HuH-7.5 (cell line): ENCODE measurements at regions not wholly inside any gene's neighbourhood (a gene's known extent, or its start where the extent isn't known, plus 50 kb on each side); places are given as distances from the start of the nearest gene placed in this dataset.
A peak's percentile ranks its signal among the peaks of the same experiment; 100 is the strongest.

Source experiments
- DNase-seq: peaks from one replicate; pipeline ENCODE4 v3.0.0; 2011; ENCODE audit warnings: low spot score

DNA sequence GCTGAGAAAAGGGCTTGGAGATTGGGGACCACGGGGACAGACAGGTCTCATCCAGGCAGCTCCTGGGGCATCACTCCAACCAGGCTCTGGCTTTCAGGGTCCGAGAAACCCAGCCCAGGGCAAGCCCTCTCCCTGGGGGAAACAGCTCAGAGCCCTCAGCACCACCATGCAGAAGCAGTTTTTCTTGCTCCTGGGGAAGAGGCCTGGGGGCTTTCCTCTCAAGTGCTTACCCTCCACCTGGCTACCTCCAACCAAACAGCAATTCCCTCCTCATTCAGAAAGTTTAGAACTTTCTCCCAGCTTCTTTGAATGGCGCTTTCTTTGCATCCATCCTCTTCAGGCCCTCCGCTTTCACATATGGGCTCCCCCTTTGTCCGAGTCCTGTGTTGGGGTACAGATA lies 110.4 kb upstream of the PHACTR3 start:
- DNase-seq, result no peak

DNA sequence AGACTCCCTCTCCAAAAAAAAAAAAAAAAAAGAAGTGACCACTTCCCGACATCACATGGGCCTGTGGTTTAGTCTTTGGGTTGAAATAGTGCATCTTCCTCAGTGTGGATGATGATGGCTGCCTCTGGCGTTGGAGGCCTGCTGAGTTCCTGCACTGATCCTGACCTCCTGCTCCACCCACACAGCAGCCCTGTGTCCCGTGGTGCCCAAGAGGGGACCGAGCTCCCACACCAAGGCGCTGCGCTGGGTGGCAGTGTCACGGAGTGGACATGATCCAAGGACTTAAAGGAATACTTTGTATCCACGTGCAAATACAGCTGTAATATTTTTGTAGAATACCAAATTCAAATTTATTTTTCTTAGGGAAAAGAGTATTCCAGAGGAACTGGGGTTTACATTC lies 109.2 kb upstream of the PHACTR3 start:
- no peak for DNase-seq

- DNase-seq, result peak; percentile 74
These were observed 108.3 kb upstream of the PHACTR3 start for GRCh38 chr20:59495894-59496510.

DNA sequence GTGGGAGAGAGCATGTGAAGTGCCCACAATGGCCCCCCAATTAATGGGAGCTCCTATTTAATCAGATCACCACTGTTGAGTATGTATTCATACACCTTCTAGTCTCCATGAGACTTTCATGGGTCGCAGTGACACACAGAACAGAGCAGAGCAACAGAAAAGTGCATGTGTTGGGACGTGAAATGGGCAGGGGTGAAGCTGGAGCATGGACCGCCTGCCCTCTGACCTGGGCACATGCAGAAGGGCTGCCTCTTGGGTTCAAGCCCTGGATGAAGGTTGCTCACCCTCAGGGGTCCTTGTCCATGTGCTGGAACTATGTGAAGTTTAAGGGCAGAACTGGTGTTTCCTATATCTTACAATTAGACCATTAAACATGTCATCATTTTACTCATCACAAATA lies 106.0 kb upstream of the PHACTR3 start:
- DNase-seq, result no peak

DNA sequence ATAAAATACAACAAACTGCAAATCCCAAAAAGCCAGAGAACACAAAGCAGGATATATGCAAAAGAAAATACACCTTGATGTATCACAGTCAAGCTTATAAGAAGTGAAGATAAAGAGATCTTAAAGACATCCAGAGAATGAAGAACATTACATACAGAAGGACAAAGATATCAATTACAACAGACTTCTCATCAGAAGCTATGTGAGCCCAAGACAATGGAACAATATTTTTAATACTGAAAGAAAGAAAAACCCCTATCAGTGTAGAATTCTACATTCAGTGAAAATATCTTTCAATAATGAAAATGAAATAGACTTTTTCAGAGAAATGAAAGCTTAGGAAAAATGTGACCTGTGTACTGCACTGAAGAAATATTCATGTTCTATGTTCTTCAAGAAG lies 104.5 kb upstream of the PHACTR3 start:
- no peak for DNase-seq

GRCh38 chr20:59508729-59509128 lies 95.6 kb upstream of the PHACTR3 start:
- DNase-seq, result no peak

DNA sequence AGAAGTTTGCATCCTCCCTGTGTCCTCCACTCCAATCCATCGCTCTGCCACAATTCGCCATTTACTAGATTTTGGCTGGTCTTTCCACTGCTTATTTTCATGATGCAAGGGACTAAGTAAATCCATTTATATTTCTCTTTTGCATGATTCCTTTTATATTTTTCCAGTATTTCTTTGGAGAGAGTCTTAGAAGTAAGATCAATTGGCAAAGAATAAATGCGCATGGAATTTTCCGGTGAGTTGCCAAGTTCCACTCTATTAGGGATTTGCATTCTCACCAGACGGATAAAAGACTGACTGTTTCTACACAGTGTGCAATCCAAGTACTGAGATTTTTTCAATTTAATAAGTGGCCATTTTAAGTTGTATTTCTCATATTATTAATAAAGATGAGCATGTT lies 91.7 kb upstream of the PHACTR3 start:
- no peak for DNase-seq

DNA sequence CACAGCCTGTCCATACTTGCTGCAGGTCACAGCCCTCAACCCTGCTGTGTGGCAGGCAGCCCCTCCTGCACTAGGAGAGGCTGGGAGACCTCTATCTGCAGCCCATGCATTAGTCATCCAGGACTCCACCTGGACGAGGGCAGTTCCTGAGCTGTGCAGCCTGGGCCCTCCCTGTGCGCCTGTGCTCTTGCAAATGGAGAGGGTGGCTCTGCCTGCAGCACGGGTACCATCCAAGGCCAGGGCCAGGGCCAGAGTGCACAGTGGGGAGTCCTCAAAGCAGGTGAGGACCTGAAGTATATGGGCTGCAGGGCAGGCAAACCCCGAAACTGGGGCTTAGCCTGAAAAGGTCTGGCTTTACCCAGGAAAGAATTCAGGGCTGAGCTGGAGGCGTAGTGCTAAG lies 89.8 kb upstream of the PHACTR3 start:
- no peak for DNase-seq

- peak; percentile 80 for DNase-seq
These were observed 89.1 kb upstream of the PHACTR3 start for GRCh38 chr20:59515013-59515905.

DNA sequence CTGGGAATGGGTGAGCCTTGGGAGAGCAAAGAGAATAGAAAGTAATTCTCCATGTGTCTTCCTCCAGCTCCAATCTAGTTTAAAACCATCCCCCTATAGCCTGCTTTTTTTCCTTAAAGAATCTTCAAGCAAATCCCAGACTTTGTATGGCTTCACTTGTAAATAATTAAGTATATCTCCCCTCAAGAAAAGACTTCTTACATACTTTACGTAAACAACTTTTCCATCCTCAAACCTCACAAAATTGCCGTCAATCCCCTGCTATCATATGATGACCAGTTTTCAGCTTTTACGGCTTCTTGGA lies 88.5 kb upstream of the PHACTR3 start:
- DNase-seq, result no peak

DNA sequence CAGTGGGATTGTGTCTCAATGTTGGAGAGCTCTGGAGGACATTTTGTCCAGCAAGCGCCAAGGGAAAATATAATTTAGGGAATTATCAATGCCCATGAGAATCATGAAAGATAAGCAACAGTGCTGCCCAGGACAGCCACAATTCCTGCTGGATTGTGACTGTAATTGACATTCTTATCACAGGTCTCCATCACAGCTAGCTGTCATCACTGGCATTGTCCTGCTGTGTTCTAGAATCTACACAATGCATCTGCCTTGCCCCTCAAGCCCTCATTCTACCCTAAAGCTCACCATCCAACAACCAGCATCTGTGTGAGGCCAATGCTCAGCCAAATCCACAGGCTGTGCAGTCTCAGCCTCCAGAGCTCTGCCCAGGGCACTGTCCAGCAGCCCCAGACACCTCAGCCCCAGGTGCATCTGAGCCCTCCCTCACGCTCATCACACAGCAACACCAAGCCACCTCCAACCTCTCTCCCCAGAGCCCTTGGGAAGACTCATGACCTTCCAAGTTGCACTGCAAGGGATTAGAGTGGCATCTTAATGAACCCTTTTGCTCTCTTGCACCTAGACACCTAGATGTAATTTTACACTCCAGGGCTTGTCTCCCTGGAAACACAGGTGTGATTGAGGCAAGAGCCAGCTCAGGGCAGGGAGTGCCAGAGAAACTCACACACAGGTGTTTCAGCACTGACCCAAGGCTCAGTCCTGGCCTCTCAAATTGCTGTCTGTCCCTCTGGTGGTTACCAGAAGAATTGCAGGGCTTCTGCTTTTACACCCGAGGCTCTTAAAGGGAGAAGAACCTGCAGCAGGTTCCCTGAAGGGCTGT lies 85.2 kb upstream of the PHACTR3 start:
- DNase-seq, result peak; percentile 79

- DNase-seq, result no peak
These were observed 84.7 kb upstream of the PHACTR3 start for GRCh38 chr20:59519707-59520014.

GRCh38 chr20:59520814-59521213 lies 83.5 kb upstream of the PHACTR3 start:
- DNase-seq, result no peak

DNA sequence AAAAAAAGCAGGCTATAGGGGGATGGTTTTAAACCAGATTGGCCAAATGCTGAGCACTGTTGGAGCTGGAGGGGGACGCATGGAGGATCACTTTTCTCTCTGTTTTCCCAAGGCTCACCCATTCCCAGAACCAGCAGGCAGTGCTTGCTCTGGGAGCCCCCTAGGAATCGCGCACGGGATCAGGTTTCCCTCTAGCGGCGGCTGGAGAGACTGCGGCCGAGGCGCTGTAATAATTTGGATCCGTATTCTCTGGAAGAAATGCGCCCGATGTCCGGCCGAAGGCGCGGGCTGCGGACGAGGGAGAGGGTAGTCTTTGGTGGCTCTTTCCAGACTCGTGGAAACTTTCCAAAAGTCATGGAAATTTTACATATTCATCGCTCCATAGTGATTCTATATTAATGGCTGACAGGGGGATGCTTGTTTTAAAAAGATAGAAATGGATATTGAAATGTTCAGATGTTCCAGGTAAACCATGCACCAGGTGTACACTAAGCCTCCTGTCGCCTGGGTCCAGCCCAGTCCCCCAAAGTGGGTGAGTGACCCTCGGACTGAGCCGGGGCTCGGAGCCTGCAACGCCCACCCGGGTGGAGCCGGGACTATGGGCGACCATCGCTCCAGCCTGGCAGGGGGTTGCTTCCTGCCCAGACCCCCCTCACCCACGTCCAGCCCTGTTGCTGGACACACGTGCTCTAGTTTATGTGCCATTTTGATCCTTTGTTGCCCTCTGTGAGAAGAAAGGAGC lies 78.7 kb upstream of the PHACTR3 start:
- DNase-seq, result peak; percentile 75

- DNase-seq, result no peak
These were observed 77.8 kb upstream of the PHACTR3 start for GRCh38 chr20:59526242-59527225.

DNA sequence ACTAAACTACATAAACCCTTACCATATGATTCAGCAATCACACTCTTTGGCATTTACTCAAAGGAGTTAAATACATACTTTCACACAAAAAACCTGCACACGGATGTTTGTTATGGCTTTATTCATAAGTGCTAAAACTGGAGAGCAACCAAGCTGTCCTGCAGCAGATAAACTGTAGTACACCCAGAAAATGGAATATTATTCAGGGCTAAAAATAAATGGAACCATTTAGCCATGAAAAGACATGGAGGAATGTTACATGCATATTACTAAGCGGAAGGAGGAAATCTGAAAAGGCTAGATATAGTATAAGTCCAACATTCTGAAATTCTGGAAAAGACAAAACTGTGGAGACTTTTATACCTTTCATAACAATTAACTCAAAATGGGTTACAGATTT lies 73.6 kb upstream of the PHACTR3 start:
- no peak for DNase-seq

DNA sequence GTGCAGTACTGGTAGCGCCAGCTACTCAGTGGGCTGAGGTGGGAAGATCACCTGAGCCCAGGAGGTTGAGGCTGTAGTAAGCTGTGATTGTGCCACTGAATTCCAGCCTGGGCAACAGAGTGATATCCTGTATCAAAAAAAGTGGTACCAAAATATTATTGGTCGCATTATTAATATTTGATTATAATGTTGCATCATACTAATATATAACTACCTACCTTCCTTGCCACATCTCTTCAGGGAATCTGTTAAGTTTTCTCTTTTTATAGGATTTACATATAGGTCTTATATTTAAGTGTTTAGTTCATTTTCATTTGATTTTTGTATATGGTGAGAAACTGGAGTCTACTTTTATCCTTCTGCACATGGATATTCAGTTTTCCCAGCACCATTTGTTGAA lies 66.3 kb upstream of the PHACTR3 start:
- DNase-seq, result no peak

GRCh38 chr20:59547596-59547995 lies 56.7 kb upstream of the PHACTR3 start:
- DNase-seq, result no peak
